ENCODE measurements at regions not wholly inside any gene's neighbourhood (a gene's known extent, or its start where the extent isn't known, plus 50 kb on each side); places are given as distances from the start of the nearest gene placed in this dataset.

DNA sequence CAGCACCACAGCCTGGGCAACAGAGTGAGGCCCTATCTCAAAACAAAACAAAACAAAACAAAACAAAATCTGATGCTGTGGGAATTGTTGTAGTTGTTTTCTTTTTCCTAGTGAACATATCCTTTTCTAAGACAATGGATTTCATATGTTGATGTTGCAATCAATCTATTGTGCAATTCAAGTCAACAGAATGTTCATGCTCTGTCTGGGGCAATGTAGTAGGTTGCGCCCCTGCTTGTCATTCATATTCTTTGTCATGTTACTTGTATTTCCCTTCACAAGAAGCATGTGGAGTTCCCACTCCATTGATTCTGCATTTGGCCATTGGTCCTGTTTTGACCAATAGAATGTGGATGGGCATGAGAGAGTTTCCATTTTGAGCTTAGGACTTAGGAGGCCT, 223.9 kb downstream of the DUSP10 start:
- Histone ChIP-seq H3K9me3 (ENCODE audit: control insufficient read depth, low read length) (no peaks in the 10 kb centered on the region), H3K4me3 (ENCODE audit: low read length) (no peak overlapping the region), H3K9ac (ENCODE audit: extremely low read depth, low read length, poor library complexity, severe bottlenecking) (no peak overlapping the region), H3K36me3 (ENCODE audit: control insufficient read depth, insufficient read depth, low read length) (no peaks in the 10 kb centered on the region), H3K27ac (ENCODE audit: low read depth, low read length) (no peak overlapping the region), H3K4me1 (ENCODE audit: control insufficient read depth, insufficient read depth, low read length) (peaks cover 9% of the 10 kb centered on the region), H3K27me3 (ENCODE audit: control insufficient read depth, insufficient read depth, low read length, poor library complexity, severe bottlenecking) (no peaks in the 10 kb centered on the region)
- no peak for DNase-seq
- no peak for TF ChIP-seq CTCF (conservative IDR thresholded peaks at IDR 0.05)
- no peaks in the 10 kb centered on the region for H3K36me3 Mint-ChIP-seq (ENCODE audit: low read depth)
- no peak overlapping the region for H3K27ac Mint-ChIP-seq
- H3K4me1 Mint-ChIP-seq: peaks cover 14% of the 10 kb centered on the region
- no peak overlapping the region for H3K4me3 Mint-ChIP-seq
- H3K27me3 Mint-ChIP-seq (ENCODE audit: insufficient read depth): no peaks in the 10 kb centered on the region
- WGBS, 2 experiments (ENCODE audit: insufficient coverage in 1 of 2, insufficient read length in 1 of 2): 94% methylated on average over 1 of the region's 1 CpG; no CpG with 5 or more reads in 1 of the 2 experiments
- no peaks in the 10 kb centered on the region for H3K9me3 Mint-ChIP-seq

- DNase-seq: no peak
- Mint-ChIP-seq H3K36me3 (ENCODE audit: low read depth) (no peaks in the 10 kb centered on the region), H3K9me3 (no peaks in the 10 kb centered on the region), H3K27ac (no peak overlapping the region), H3K4me3 (no peak overlapping the region), H3K4me1 (peaks cover 2% of the 10 kb centered on the region), H3K27me3 (ENCODE audit: insufficient read depth) (no peaks in the 10 kb centered on the region)
- Histone ChIP-seq H3K9ac (ENCODE audit: extremely low read depth, low read length, poor library complexity, severe bottlenecking) (no peak overlapping the region), H3K27me3 (ENCODE audit: control insufficient read depth, insufficient read depth, low read length, poor library complexity, severe bottlenecking) (no peaks in the 10 kb centered on the region), H3K36me3 (ENCODE audit: control insufficient read depth, insufficient read depth, low read length) (no peaks in the 10 kb centered on the region), H3K27ac (ENCODE audit: low read depth, low read length) (no peak overlapping the region), H3K9me3 (ENCODE audit: control insufficient read depth, low read length) (no peaks in the 10 kb centered on the region), H3K4me3 (ENCODE audit: low read length) (no peak overlapping the region), H3K4me1 (ENCODE audit: control insufficient read depth, insufficient read depth, low read length) (no peaks in the 10 kb centered on the region)
- TF ChIP-seq CTCF (conservative IDR thresholded peaks at IDR 0.05): no peak
- WGBS, 2 experiments (ENCODE audit: insufficient coverage in 1 of 2, insufficient read length in 1 of 2): 89 to 94% methylated on average over 1 of the region's 1 CpG
Measured at GRCh38 chr1:221520250-221520649, 221.6 kb downstream of the DUSP10 start.

GRCh38 chr1:221521686-221522085, 220.2 kb downstream of the DUSP10 start:
- no peak overlapping the region for H3K4me3 Mint-ChIP-seq
- no peak overlapping the region for H3K4me3 ChIP-seq (ENCODE audit: low read length)
- H3K36me3 Mint-ChIP-seq (ENCODE audit: low read depth): no peaks in the 10 kb centered on the region
- H3K4me1 ChIP-seq (ENCODE audit: control insufficient read depth, insufficient read depth, low read length): no peaks in the 10 kb centered on the region
- H3K27me3 Mint-ChIP-seq (ENCODE audit: insufficient read depth): no peaks in the 10 kb centered on the region
- no peaks in the 10 kb centered on the region for H3K9me3 ChIP-seq (ENCODE audit: control insufficient read depth, low read length)
- no peaks in the 10 kb centered on the region for H3K36me3 ChIP-seq (ENCODE audit: control insufficient read depth, insufficient read depth, low read length)
- WGBS, 2 experiments (ENCODE audit: insufficient coverage in 1 of 2, insufficient read length in 1 of 2): 60 to 100% methylated on average over 1 to 3 of the region's 3 CpGs
- DNase-seq: no peak
- H3K27me3 ChIP-seq (ENCODE audit: control insufficient read depth, insufficient read depth, low read length, poor library complexity, severe bottlenecking): no peaks in the 10 kb centered on the region
- H3K9me3 Mint-ChIP-seq: no peaks in the 10 kb centered on the region
- H3K27ac ChIP-seq (ENCODE audit: low read depth, low read length): no peak overlapping the region
- H3K9ac ChIP-seq (ENCODE audit: extremely low read depth, low read length, poor library complexity, severe bottlenecking): no peak overlapping the region
- H3K4me1 Mint-ChIP-seq: no peaks in the 10 kb centered on the region
- no peak for TF ChIP-seq CTCF (conservative IDR thresholded peaks at IDR 0.05)
- no peak overlapping the region for H3K27ac Mint-ChIP-seq
